GM19468 (cell line): ENCODE measurements at regions not wholly inside any gene's neighbourhood (a gene's known extent, or its start where the extent isn't known, plus 50 kb on each side); places are given as distances from the start of the nearest gene placed in this dataset.

Experiments used
- ATAC-seq: cut with Tn5 transposase; IDR thresholded peaks from one replicate; pipeline ENCODE4 v1.9.1; 2021; ENCODE audit warnings: mild to moderate bottlenecking, moderate library complexity, moderate number of reproducible peaks; ENCODE audit not compliant: unreplicated experiment; ENCODE audit errors: extremely low read depth

GRCh38 chr2:35415942-35416341 lies 939.6 kb upstream of the CRIM1 start:
- no peak for ATAC-seq

GRCh38 chr2:35415282-35415681 lies 940.3 kb upstream of the CRIM1 start:
- no peak for ATAC-seq

- peak; percentile 65 for ATAC-seq
These were observed 945.0 kb upstream of the CRIM1 start for GRCh38 chr2:35410431-35411061.

GRCh38 chr2:35409762-35410161 lies 945.8 kb upstream of the CRIM1 start:
- ATAC-seq: no peak

- ATAC-seq: no peak
These were observed 947.3 kb upstream of the CRIM1 start for GRCh38 chr2:35408320-35408719.

- ATAC-seq: no peak
These were observed 963.7 kb upstream of the CRIM1 start for GRCh38 chr2:35391736-35392442.

- ATAC-seq: no peak
These were observed 976.8 kb upstream of the CRIM1 start for GRCh38 chr2:35378791-35379190.

- no peak for ATAC-seq
These were observed 980.7 kb upstream of the CRIM1 start for GRCh38 chr2:35374845-35375244.

- ATAC-seq: no peak
These were observed 989.7 kb upstream of the CRIM1 start for GRCh38 chr2:35365859-35366258.

- no peak for ATAC-seq
These were observed 999.2 kb upstream of the CRIM1 start for GRCh38 chr2:35356332-35356731.

- no peak for ATAC-seq
These were observed 1000.5 kb upstream of the CRIM1 start for GRCh38 chr2:35355056-35355455.

GRCh38 chr2:35347561-35347960 lies 1008.0 kb upstream of the CRIM1 start:
- no peak for ATAC-seq

GRCh38 chr2:35343135-35343534 lies 1012.4 kb upstream of the CRIM1 start:
- no peak for ATAC-seq

GRCh38 chr2:35339211-35339610 lies 1016.4 kb upstream of the CRIM1 start:
- ATAC-seq: no peak

- no peak for ATAC-seq
These were observed 1017.7 kb upstream of the CRIM1 start for GRCh38 chr2:35337922-35338321.

GRCh38 chr2:35314049-35314448 lies 1041.5 kb upstream of the CRIM1 start:
- no peak for ATAC-seq

- no peak for ATAC-seq
These were observed 1054.2 kb upstream of the CRIM1 start for GRCh38 chr2:35301369-35301768.

- ATAC-seq: no peak
These were observed 1057.1 kb upstream of the CRIM1 start for GRCh38 chr2:35298493-35298892.

GRCh38 chr2:35297403-35297802 lies 1058.2 kb upstream of the CRIM1 start:
- ATAC-seq: no peak

GRCh38 chr2:35294636-35295263 lies 1060.8 kb upstream of the CRIM1 start:
- no peak for ATAC-seq

GRCh38 chr2:35293261-35293660 lies 1062.3 kb upstream of the CRIM1 start:
- ATAC-seq: no peak

GRCh38 chr2:35292199-35292598 lies 1063.4 kb upstream of the CRIM1 start:
- ATAC-seq: no peak
